ENCODE measurements at regions not wholly inside any gene's neighbourhood (a gene's known extent, or its start where the extent isn't known, plus 50 kb on each side); places are given as distances from the start of the nearest gene placed in this dataset.

DNA sequence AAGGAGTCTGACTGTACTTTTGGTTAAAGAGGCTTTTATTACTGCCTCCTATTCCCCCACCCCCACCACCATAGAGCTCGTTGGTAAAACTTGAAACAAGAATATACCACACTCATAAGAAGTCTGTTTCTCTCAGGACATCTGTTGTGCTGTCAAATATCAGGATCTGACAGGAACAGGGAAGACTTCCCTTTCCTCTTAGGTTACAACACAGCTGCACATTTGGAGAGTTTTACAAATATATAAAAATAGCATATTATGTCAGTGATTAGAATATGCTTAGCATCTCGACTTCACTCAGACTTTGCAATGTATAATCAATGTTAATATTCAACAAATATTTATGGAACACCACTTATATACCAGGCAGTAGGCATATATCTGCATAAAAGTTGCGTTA lies 439.6 kb upstream of the REG3G start (continued):
- TF ChIP-seq, protein P1, sequence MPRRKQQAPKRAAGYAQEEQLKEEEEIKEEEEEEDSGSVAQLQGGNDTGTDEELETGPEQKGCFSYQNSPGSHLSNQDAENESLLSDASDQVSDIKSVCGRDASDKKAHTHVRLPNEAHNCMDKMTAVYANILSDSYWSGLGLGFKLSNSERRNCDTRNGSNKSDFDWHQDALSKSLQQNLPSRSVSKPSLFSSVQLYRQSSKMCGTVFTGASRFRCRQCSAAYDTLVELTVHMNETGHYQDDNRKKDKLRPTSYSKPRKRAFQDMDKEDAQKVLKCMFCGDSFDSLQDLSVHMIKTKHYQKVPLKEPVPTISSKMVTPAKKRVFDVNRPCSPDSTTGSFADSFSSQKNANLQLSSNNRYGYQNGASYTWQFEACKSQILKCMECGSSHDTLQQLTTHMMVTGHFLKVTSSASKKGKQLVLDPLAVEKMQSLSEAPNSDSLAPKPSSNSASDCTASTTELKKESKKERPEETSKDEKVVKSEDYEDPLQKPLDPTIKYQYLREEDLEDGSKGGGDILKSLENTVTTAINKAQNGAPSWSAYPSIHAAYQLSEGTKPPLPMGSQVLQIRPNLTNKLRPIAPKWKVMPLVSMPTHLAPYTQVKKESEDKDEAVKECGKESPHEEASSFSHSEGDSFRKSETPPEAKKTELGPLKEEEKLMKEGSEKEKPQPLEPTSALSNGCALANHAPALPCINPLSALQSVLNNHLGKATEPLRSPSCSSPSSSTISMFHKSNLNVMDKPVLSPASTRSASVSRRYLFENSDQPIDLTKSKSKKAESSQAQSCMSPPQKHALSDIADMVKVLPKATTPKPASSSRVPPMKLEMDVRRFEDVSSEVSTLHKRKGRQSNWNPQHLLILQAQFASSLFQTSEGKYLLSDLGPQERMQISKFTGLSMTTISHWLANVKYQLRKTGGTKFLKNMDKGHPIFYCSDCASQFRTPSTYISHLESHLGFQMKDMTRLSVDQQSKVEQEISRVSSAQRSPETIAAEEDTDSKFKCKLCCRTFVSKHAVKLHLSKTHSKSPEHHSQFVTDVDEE (CRISPR knock-in tag; IDR thresholded peaks at IDR 0.05) = no peak
- TF ChIP-seq SNAI2 (CRISPR knock-in tag; IDR thresholded peaks at IDR 0.05) = no peak

DNA sequence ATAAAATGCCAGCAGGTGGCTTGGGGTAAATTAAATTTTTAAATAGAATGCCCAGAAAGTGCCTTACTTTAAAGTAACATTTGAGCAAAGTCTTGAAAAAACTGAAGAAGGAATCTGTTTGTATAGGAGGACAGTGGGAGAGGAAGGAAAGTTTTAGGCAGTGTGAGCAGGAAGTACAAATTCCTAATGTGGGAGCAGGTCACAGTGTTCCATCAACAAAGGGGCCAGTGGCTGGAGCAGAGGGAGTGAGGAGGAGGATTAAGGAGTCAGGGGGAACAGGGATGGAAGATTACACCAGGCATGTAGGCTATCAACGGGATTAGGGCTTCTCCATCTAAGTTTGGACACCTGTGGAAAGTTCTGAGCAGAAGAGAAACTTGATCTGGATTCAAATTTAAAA lies 439.2 kb upstream of the REG3G start:
- ATAC-seq = no peak

DNA sequence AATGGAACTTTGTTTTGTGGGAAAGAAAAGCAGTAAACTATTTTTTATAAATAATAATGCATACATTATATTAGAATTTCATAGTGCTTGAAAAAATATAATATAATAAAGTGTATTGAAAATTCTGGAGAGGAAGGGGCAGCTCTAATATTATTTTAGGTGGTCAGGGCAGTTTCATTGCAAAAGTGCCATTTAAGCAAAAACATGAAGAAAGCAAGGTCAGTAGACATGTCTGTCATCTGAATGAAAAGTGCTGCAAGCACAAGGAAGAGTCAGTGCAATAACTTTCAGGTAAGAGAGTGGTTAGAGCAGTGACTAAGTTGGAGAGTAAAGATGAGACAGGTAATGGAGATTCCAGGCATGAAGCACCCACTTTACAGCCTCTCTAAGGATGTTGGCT lies 435.6 kb upstream of the REG3G start:
- no peak for ATAC-seq
- TF ChIP-seq ZFP3 (CRISPR knock-in tag; IDR thresholded peaks at IDR 0.05) (no peak), ARNTL (CRISPR knock-in tag; IDR thresholded peaks at IDR 0.05; ENCODE audit: borderline replicate concordance, low read depth) (no peak), RARB (CRISPR knock-in tag; IDR thresholded peaks at IDR 0.05) (no peak), ZNF70 (CRISPR knock-in tag; IDR thresholded peaks at IDR 0.05) (no peak), BACH2 (CRISPR knock-in tag; IDR thresholded peaks at IDR 0.05; ENCODE audit: borderline replicate concordance) (no peak), OSR1 (CRISPR knock-in tag; IDR thresholded peaks at IDR 0.05) (no peak), ZNF8 (CRISPR knock-in tag; IDR thresholded peaks at IDR 0.05) (no peak), CSDC2 (CRISPR knock-in tag; IDR thresholded peaks at IDR 0.05) (no peak), ZNF565 (CRISPR knock-in tag; conservative IDR thresholded peaks at IDR 0.05; ENCODE audit: low read depth) (no peak), PPARA (CRISPR knock-in tag; IDR thresholded peaks at IDR 0.05; ENCODE audit: borderline replicate concordance) (no peak), SNAI2 (CRISPR knock-in tag; IDR thresholded peaks at IDR 0.05) (no peak), GLIS3 (CRISPR knock-in tag; IDR thresholded peaks at IDR 0.05) (no peak), ZC3H10 (CRISPR knock-in tag; IDR thresholded peaks at IDR 0.05) (no peak)
- TF ChIP-seq, protein P2, sequence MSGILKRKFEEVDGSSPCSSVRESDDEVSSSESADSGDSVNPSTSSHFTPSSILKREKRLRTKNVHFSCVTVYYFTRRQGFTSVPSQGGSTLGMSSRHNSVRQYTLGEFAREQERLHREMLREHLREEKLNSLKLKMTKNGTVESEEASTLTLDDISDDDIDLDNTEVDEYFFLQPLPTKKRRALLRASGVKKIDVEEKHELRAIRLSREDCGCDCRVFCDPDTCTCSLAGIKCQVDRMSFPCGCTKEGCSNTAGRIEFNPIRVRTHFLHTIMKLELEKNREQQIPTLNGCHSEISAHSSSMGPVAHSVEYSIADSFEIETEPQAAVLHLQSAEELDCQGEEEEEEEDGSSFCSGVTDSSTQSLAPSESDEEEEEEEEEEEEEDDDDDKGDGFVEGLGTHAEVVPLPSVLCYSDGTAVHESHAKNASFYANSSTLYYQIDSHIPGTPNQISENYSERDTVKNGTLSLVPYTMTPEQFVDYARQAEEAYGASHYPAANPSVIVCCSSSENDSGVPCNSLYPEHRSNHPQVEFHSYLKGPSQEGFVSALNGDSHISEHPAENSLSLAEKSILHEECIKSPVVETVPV (CRISPR knock-in tag; IDR thresholded peaks at IDR 0.05) = no peak
- TF ChIP-seq, protein P3, sequence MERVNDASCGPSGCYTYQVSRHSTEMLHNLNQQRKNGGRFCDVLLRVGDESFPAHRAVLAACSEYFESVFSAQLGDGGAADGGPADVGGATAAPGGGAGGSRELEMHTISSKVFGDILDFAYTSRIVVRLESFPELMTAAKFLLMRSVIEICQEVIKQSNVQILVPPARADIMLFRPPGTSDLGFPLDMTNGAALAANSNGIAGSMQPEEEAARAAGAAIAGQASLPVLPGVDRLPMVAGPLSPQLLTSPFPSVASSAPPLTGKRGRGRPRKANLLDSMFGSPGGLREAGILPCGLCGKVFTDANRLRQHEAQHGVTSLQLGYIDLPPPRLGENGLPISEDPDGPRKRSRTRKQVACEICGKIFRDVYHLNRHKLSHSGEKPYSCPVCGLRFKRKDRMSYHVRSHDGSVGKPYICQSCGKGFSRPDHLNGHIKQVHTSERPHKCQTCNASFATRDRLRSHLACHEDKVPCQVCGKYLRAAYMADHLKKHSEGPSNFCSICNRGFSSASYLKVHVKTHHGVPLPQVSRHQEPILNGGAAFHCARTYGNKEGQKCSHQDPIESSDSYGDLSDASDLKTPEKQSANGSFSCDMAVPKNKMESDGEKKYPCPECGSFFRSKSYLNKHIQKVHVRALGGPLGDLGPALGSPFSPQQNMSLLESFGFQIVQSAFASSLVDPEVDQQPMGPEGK (CRISPR knock-in tag; IDR thresholded peaks at IDR 0.05; ENCODE audit: borderline replicate concordance) = no peak
- TF ChIP-seq, protein P4, sequence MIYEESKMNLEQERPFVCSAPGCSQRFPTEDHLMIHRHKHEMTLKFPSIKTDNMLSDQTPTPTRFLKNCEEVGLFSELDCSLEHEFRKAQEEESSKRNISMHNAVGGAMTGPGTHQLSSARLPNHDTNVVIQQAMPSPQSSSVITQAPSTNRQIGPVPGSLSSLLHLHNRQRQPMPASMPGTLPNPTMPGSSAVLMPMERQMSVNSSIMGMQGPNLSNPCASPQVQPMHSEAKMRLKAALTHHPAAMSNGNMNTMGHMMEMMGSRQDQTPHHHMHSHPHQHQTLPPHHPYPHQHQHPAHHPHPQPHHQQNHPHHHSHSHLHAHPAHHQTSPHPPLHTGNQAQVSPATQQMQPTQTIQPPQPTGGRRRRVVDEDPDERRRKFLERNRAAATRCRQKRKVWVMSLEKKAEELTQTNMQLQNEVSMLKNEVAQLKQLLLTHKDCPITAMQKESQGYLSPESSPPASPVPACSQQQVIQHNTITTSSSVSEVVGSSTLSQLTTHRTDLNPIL (CRISPR knock-in tag; IDR thresholded peaks at IDR 0.05; ENCODE audit: low read depth) = no peak
- TF ChIP-seq, protein P1 (CRISPR knock-in tag; IDR thresholded peaks at IDR 0.05) = no peak

More for the DNA sequence above, 439.2 kb upstream of the REG3G start:
- TF ChIP-seq BACH2 (CRISPR knock-in tag; IDR thresholded peaks at IDR 0.05; ENCODE audit: borderline replicate concordance) (no peak), SNAI2 (CRISPR knock-in tag; IDR thresholded peaks at IDR 0.05) (no peak), ARNTL (CRISPR knock-in tag; IDR thresholded peaks at IDR 0.05; ENCODE audit: borderline replicate concordance, low read depth) (no peak), ZNF565 (CRISPR knock-in tag; conservative IDR thresholded peaks at IDR 0.05; ENCODE audit: low read depth) (no peak), CSDC2 (CRISPR knock-in tag; IDR thresholded peaks at IDR 0.05) (no peak)
- TF ChIP-seq, protein P2 (CRISPR knock-in tag; IDR thresholded peaks at IDR 0.05) = no peak

Measured in SK-N-SH treated with all-trans-retinoic acid at 6 μM for 48 hours (cell line).